ENCODE measurements at regions not wholly inside any gene's neighbourhood (a gene's known extent, or its start where the extent isn't known, plus 50 kb on each side); places are given as distances from the start of the nearest gene placed in this dataset.

GRCh38 chr13:86813198-86813597, 858.0 kb upstream of the SLITRK5 start:
- TF ChIP-seq, protein P1, sequence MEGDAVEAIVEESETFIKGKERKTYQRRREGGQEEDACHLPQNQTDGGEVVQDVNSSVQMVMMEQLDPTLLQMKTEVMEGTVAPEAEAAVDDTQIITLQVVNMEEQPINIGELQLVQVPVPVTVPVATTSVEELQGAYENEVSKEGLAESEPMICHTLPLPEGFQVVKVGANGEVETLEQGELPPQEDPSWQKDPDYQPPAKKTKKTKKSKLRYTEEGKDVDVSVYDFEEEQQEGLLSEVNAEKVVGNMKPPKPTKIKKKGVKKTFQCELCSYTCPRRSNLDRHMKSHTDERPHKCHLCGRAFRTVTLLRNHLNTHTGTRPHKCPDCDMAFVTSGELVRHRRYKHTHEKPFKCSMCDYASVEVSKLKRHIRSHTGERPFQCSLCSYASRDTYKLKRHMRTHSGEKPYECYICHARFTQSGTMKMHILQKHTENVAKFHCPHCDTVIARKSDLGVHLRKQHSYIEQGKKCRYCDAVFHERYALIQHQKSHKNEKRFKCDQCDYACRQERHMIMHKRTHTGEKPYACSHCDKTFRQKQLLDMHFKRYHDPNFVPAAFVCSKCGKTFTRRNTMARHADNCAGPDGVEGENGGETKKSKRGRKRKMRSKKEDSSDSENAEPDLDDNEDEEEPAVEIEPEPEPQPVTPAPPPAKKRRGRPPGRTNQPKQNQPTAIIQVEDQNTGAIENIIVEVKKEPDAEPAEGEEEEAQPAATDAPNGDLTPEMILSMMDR (conservative IDR thresholded peaks at IDR 0.05) = no peak
- no peak for TF ChIP-seq ZFX (IDR thresholded peaks at IDR 0.05)
